Upper lobe of left lung (tissue), 4 donors: ENCODE measurements at regions not wholly inside any gene's neighbourhood (a gene's known extent, or its start where the extent isn't known, plus 50 kb on each side); places are given as distances from the start of the nearest gene placed in this dataset.

Experiments
- CTCF ChIP-seq, 6 experiments: fragments of 450-650 bp in 4 of 6; fragments of 200-600 bp in 2 of 6; sonication (generic) in 2 of 6; IDR thresholded peaks; one replicate each; pipeline ENCODE4 v1.5.1; 2016 to 2019; ENCODE audit warnings: antibody characterized with exemption in 6 of 6
- EP300 ChIP-seq, 4 donors: sonication (generic); formaldehyde crosslinking; IDR thresholded peaks; one replicate each; pipeline ENCODE4 v1.5.1; 2017; ENCODE audit warnings: antibody characterized with exemption in 4 of 4, control low read depth in 2 of 4
- POLR2A ChIP-seq, 4 donors: fragments of 450-650 bp; IDR thresholded peaks; one replicate each; pipeline ENCODE4 v1.5.1; 2016 to 2017; ENCODE audit warnings: antibody characterized with exemption in 4 of 4, mild to moderate bottlenecking in 2 of 4
- POLR2AphosphoS5 ChIP-seq, 2 donors: sonication (generic); formaldehyde crosslinking; IDR thresholded peaks; one replicate each; pipeline ENCODE4 v1.5.1; 2017; ENCODE audit warnings: antibody characterized with exemption in 2 of 2

- TF ChIP-seq CTCF (IDR thresholded peaks at IDR 0.05) (no peak), POLR2AphosphoS5 (IDR thresholded peaks at IDR 0.05) (no peak), POLR2A (IDR thresholded peaks at IDR 0.05) (no peak), EP300 (IDR thresholded peaks at IDR 0.05) (no peak)
Observed at GRCh38 chr4:145295122-145295521, 114.7 kb upstream of the OTUD4 start.
